Gastrocnemius medialis (tissue), 4 donors: ENCODE measurements at regions not wholly inside any gene's neighbourhood (a gene's known extent, or its start where the extent isn't known, plus 50 kb on each side); places are given as distances from the start of the nearest gene placed in this dataset.

Source experiments
- ATAC-seq, 2 donors: fragments of 150-250 bp; one replicate each; pipeline ENCODE4 v1.9.1; 2016
- DNase-seq, 2 donors: peaks; one replicate each; pipeline ENCODE4 v3.0.0-alpha.2; 2019
- H3K27ac ChIP-seq, 4 donors: fragments of 200-600 bp; sonication (generic); 1 replicate in 1 of 4; 2 replicates in 3 of 4; pipeline ENCODE4 v1.5.1; 2016 to 2018; ENCODE audit warnings: mild to moderate bottlenecking in 2 of 4, moderate library complexity in 1 of 4
- H3K27me3 ChIP-seq, 3 donors: fragments of 200-600 bp; sonication (generic) in 2 of 3; 1 replicate in 1 of 3; 2 replicates in 2 of 3; pipeline versions ENCODE4 v1.5.1 to v1.6.0; 2016 to 2019; ENCODE audit warnings: mild to moderate bottlenecking in 1 of 3, moderate library complexity in 1 of 3
- H3K36me3 ChIP-seq, 2 donors: fragments of 200-600 bp; sonication (generic) in 1 of 2; one replicate each; pipeline ENCODE4 v1.5.1; 2017 to 2018
- H3K4me1 ChIP-seq, 2 donors: fragments of 200-600 bp; sonication (generic) in 1 of 2; one replicate each; pipeline ENCODE4 v1.5.1; 2016 to 2017; ENCODE audit warnings: mild to moderate bottlenecking in 2 of 2
- H3K4me3 ChIP-seq, 4 donors: fragments of 200-600 bp; sonication (generic) in 3 of 4; 1 replicate in 1 of 4; 2 replicates in 3 of 4; pipeline ENCODE4 v1.5.1; 2016 to 2019; ENCODE audit warnings: mild to moderate bottlenecking in 2 of 4
- H3K9me3 ChIP-seq, 3 donors: fragments of 200-600 bp; sonication (generic) in 2 of 3; 1 replicate in 1 of 3; 2 replicates in 2 of 3; pipeline ENCODE4 v1.5.1; 2016 to 2019
- CTCF ChIP-seq, 5 experiments: fragments of 450-650 bp in 3 of 5; fragments of 200-600 bp in 2 of 5; sonication (generic) in 2 of 5; IDR thresholded peaks in 4 of 5; conservative IDR thresholded peaks in 1 of 5; 1 replicate in 4 of 5; 2 replicates in 1 of 5; pipeline ENCODE4 v1.5.1; 2016 to 2019; ENCODE audit warnings: antibody characterized with exemption in 5 of 5, mild to moderate bottlenecking in 3 of 5, moderate library complexity in 3 of 5
- POLR2A ChIP-seq, 2 donors: fragments of 450-650 bp; IDR thresholded peaks; one replicate each; pipeline ENCODE4 v1.6.1; 2017; ENCODE audit warnings: antibody characterized with exemption in 2 of 2, mild to moderate bottlenecking in 2 of 2, moderate library complexity in 2 of 2
- in situ Hi-C, 4 donors: fragments of 200-750 bp; cut with MboI; loops; one replicate each; pipeline versions ENCODE4 v1.15.0 to v1.8.0; 2017; ENCODE audit warnings: low sequenced_read_pairs in 4 of 4
- intact Hi-C: fragments of 100-400 bp; cut with DNase I; formaldehyde crosslinking; loops from one replicate; pipeline ENCODE4 v1.15.1; 2023; ENCODE audit warnings: low total_unique reads

- no peaks in the 10 kb centered on the region for H3K4me1 ChIP-seq
- no peak for TF ChIP-seq CTCF (IDR thresholded peaks at IDR 0.05 in 4 of 5, conservative IDR thresholded peaks at IDR 0.05 in 1 of 5)
- TF ChIP-seq POLR2A (IDR thresholded peaks at IDR 0.05): no peak
- in situ Hi-C loops (no loop called here), intact Hi-C loops (no loop called here)
- ATAC-seq: no peak
- no peak overlapping the region for H3K27ac ChIP-seq
- no peaks in the 10 kb centered on the region for H3K27me3 ChIP-seq
- no peaks in the 10 kb centered on the region for H3K9me3 ChIP-seq
- no peak for DNase-seq
- no peak overlapping the region for H3K4me3 ChIP-seq
- no peaks in the 10 kb centered on the region for H3K36me3 ChIP-seq
These were observed 770.2 kb downstream of the BCL11B start for GRCh38 chr14:98501836-98502235.

GRCh38 chr14:98503086-98503815 lies 768.7 kb downstream of the BCL11B start:
- TF ChIP-seq CTCF (IDR thresholded peaks at IDR 0.05 in 4 of 5, conservative IDR thresholded peaks at IDR 0.05 in 1 of 5) (no peak), POLR2A (IDR thresholded peaks at IDR 0.05) (no peak)
- H3K4me1 ChIP-seq: no peaks in the 10 kb centered on the region
- DNase-seq (no peak), ATAC-seq (no peak)
- in situ Hi-C loops (no loop called here), intact Hi-C loops (no loop called here)
- no peaks in the 10 kb centered on the region for H3K27me3 ChIP-seq
- no peaks in the 10 kb centered on the region for H3K36me3 ChIP-seq
- H3K4me3 ChIP-seq: no peak overlapping the region
- H3K9me3 ChIP-seq: no peaks in the 10 kb centered on the region
- H3K27ac ChIP-seq: no peak overlapping the region

GRCh38 chr14:98507264-98507663 lies 764.7 kb downstream of the BCL11B start:
- DNase-seq (no peak), ATAC-seq (no peak)
- Histone ChIP-seq H3K27ac (no peak overlapping the region), H3K4me1 (no peaks in the 10 kb centered on the region), H3K9me3 (no peaks in the 10 kb centered on the region), H3K36me3 (no peaks in the 10 kb centered on the region), H3K27me3 (no peaks in the 10 kb centered on the region), H3K4me3 (no peak overlapping the region)
- in situ Hi-C loops (no loop called here), intact Hi-C loops (no loop called here)
- no peak for TF ChIP-seq CTCF (IDR thresholded peaks at IDR 0.05 in 4 of 5, conservative IDR thresholded peaks at IDR 0.05 in 1 of 5)
- TF ChIP-seq POLR2A (IDR thresholded peaks at IDR 0.05): no peak

GRCh38 chr14:98510392-98510791 lies 761.6 kb downstream of the BCL11B start:
- H3K9me3 ChIP-seq: no peaks in the 10 kb centered on the region
- no peak for TF ChIP-seq POLR2A (IDR thresholded peaks at IDR 0.05)
- TF ChIP-seq CTCF (IDR thresholded peaks at IDR 0.05 in 4 of 5, conservative IDR thresholded peaks at IDR 0.05 in 1 of 5): no peak
- intact Hi-C loops: no loop called here
- H3K27me3 ChIP-seq: no peaks in the 10 kb centered on the region
- no peak overlapping the region for H3K4me3 ChIP-seq
- in situ Hi-C loops: no loop called here
- no peaks in the 10 kb centered on the region for H3K4me1 ChIP-seq
- H3K27ac ChIP-seq: no peak overlapping the region
- no peaks in the 10 kb centered on the region for H3K36me3 ChIP-seq
- ATAC-seq (no peak), DNase-seq (no peak)
